Pancreas (tissue), 10 donors: ENCODE measurements at regions not wholly inside any gene's neighbourhood (a gene's known extent, or its start where the extent isn't known, plus 50 kb on each side); places are given as distances from the start of the nearest gene placed in this dataset.

Experiments used
- ATAC-seq, 4 donors: fragments of 200-7000 bp; cut with Tn5 transposase; one replicate each; pipeline versions ENCODE4 v1.8.0 to v1.9.1; 2020; ENCODE audit warnings: mild to moderate bottlenecking in 4 of 4, moderate library complexity in 4 of 4
- DNase-seq, 6 donors: peaks; one replicate each; pipeline ENCODE4 v3.0.0-alpha.2; 2020
- FAIRE-seq: peaks from 2 replicates; lab custom pipeline; 2012; peaks lifted over from hg19 to GRCh38; lab: Jason Lieb, UNC
- H3K27ac ChIP-seq, 4 donors: fragments of 200-600 bp; sonication (generic); 1 replicate in 3 of 4; 2 replicates in 1 of 4; pipeline versions ENCODE4 v1.5.0 to v1.8.0; 2020
- H3K27me3 ChIP-seq, 4 donors: fragments of 200-600 bp; one replicate each; pipeline ENCODE4 v1.8.0; 2021
- H3K36me3 ChIP-seq, 3 donors: fragments of 200-600 bp; sonication (generic) in 1 of 3; one replicate each; pipeline versions ENCODE4 v1.5.0 to v1.8.0; 2020 to 2021
- H3K4me1 ChIP-seq, 3 donors: fragments of 200-600 bp; one replicate each; pipeline ENCODE4 v1.8.0; 2021
- H3K4me3 ChIP-seq, 4 donors: fragments of 200-600 bp; sonication (generic) in 2 of 4; one replicate each; pipeline versions ENCODE4 v1.5.0 to v1.8.0; 2020 to 2021
- H3K9me3 ChIP-seq, 4 donors: fragments of 200-600 bp; one replicate each; pipeline ENCODE4 v1.8.0; 2021
- CTCF ChIP-seq, 4 donors: fragments of 200-600 bp; sonication (generic) in 3 of 4; IDR thresholded peaks; one replicate each; pipeline versions ENCODE4 v1.5.0 to v1.8.0; 2021; ENCODE audit warnings: antibody characterized with exemption in 4 of 4
- WGBS, 2 donors: extraction: QIAGEN DNeasy Blood & Tissue Kit; methylation state at CpG; one replicate each; pipeline ENCODE4 v1.1.7; 2013; 5-methylcytosine and 5-hydroxymethylcytosine counted together
- intact Hi-C, 3 donors: fragments of 100-400 bp; cut with DNase I; formaldehyde crosslinking; loops; one replicate each; pipeline versions ENCODE4 v1.11.1 to v1.14.2; 2022
- donor health status: healthy with polysubstance abuse.
- donor health status: DM: no; HTN: no; CAD: no; lungs with moderate emphysema.
- donor health status: DM: no; HTN: no; CAD: no.
- donor health status: control.
- donor health status: control.
- donor health status: Bipolar disorder and iron deficiency.
- donor health status: DM: yes; HTN: yes; CAD: no.
- donor health status: DM: no; HTN: no; CAD: no.
- donor health status: DM: no; HTN: no; CAD: no.
- donor health status: DM: yes; HTN: yes; CAD: no.

DNA sequence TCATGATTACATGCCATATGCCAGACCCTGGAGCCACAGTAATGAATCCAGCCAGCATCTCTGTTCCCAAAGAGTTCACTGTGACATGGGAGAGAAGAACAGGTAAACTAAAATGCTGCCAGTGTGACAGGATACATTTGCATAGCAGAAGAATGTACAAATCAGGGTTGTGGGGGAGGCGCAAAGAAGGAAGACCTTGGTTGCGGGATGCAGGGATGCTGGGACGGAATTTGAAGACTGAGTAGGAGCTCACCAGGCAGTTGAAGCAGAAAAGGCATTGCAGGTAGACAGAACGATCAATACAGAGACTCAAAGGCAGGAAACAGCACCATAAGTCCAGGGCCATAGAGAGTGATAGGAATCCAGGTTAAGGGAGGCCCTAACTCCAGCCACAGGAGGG lies 180.3 kb upstream of the ZC3H12A start:
- 50 to 52% methylated on average over 4 of the region's 4 CpGs for WGBS, 2 donors
- Histone ChIP-seq H3K36me3 (no peaks in the 10 kb centered on the region), H3K4me3 (no peak overlapping the region), H3K9me3 (no peaks in the 10 kb centered on the region), H3K4me1 (no peaks in the 10 kb centered on the region), H3K27me3 (no peaks in the 10 kb centered on the region), H3K27ac (no peak overlapping the region)
- no peak for ATAC-seq
- DNase-seq: no peak
- no peak for FAIRE-seq
- TF ChIP-seq CTCF (IDR thresholded peaks at IDR 0.05): no peak
- intact Hi-C loops: no loop called here

GRCh38 chr1:37294529-37294928 lies 179.9 kb upstream of the ZC3H12A start:
- TF ChIP-seq CTCF (IDR thresholded peaks at IDR 0.05): no peak
- H3K27ac ChIP-seq: no peak overlapping the region
- no peak for DNase-seq
- ATAC-seq: no peak
- no peaks in the 10 kb centered on the region for H3K4me1 ChIP-seq
- WGBS, 2 donors: 50 to 58% methylated on average over 6 of the region's 6 CpGs
- H3K9me3 ChIP-seq: no peaks in the 10 kb centered on the region
- H3K4me3 ChIP-seq: no peak overlapping the region
- H3K27me3 ChIP-seq: no peaks in the 10 kb centered on the region
- no peaks in the 10 kb centered on the region for H3K36me3 ChIP-seq
- FAIRE-seq: no peak
- intact Hi-C loops: no loop called here

DNA sequence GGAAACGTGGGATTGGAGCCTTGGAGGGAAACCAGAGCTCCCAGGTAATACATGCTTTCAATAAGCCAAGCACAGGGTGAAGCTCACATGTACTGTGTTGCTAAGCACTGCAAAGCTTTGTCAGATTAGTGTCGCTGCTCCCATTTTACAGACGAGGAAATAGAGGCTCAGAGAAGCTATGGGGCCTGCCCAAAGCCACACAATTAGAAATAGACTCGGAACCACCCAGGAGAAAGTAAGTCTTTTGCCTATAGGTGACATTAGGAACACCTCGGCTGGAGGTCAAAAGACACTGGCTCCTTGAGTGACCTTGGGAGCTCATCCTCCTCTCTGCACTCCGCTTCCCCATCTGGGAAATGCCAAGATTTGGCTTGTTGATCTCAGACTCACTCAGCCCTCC lies 175.6 kb upstream of the ZC3H12A start:
- ATAC-seq (no peak), FAIRE-seq (no peak), DNase-seq (no peak)
- Histone ChIP-seq H3K4me1 (no peaks in the 10 kb centered on the region), H3K27ac (no peak overlapping the region), H3K27me3 (no peaks in the 10 kb centered on the region), H3K9me3 (no peaks in the 10 kb centered on the region), H3K4me3 (no peak overlapping the region), H3K36me3 (no peaks in the 10 kb centered on the region)
- intact Hi-C loops: no loop called here
- WGBS, 2 donors: 47 to 49% methylated on average over 6 of the region's 6 CpGs
- no peak for TF ChIP-seq CTCF (IDR thresholded peaks at IDR 0.05)

- FAIRE-seq: no peak
- no peaks in the 10 kb centered on the region for H3K27me3 ChIP-seq
- H3K9me3 ChIP-seq: no peaks in the 10 kb centered on the region
- no peak overlapping the region for H3K27ac ChIP-seq
- intact Hi-C loops: no loop called here
- no peak for DNase-seq
- no peaks in the 10 kb centered on the region for H3K36me3 ChIP-seq
- H3K4me3 ChIP-seq: no peak overlapping the region
- 71 to 80% methylated on average over 5 of the region's 5 CpGs for WGBS, 2 donors
- ATAC-seq: no peak
- TF ChIP-seq CTCF (IDR thresholded peaks at IDR 0.05): no peak
- H3K4me1 ChIP-seq: no peaks in the 10 kb centered on the region
Observed at GRCh38 chr1:37299216-37299615, 175.2 kb upstream of the ZC3H12A start.

DNA sequence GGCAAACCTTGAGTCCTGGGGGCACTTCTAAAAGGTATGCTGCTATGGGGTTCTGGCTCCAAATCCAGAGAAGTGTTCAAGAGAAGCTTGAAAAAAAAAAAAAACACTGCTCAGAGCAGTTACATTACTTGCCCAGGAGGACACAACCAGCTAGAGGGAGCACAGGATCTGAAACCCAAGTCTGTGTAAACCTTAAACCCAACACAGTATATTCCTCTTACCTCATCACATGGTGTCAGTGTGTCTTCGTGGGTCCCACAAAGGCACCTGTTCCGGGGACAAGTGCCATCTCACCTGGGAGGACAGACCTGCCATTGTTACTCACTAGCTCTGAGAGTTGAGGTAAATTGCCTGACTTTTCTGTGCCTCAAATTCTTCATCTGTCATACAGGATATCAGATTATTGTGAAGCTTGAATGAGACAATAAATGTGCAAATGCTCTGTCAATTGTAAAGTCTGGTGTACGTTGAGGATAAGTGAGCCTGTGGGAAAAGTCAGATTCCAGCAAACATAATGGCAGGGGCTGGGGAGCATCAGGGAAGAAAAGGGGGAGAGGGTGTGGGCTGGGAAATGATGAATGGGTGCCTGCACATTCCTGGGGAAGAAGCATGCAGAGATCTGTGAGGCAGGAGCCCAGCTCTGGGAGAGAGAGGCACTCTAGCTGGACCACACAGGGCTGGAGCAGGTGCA lies 170.4 kb upstream of the ZC3H12A start:
- H3K4me1 ChIP-seq: no peaks in the 10 kb centered on the region
- H3K9me3 ChIP-seq: no peaks in the 10 kb centered on the region
- WGBS, 2 donors: 51 to 65% methylated on average over 3 of the region's 3 CpGs
- TF ChIP-seq CTCF (IDR thresholded peaks at IDR 0.05): no peak
- FAIRE-seq (no peak), DNase-seq (no peak), ATAC-seq (no peak)
- H3K27me3 ChIP-seq: no peaks in the 10 kb centered on the region
- intact Hi-C loops: no loop called here
- H3K4me3 ChIP-seq: no peak overlapping the region
- no peak overlapping the region for H3K27ac ChIP-seq
- H3K36me3 ChIP-seq: no peaks in the 10 kb centered on the region
